LoVo (cell line): ENCODE measurements at regions not wholly inside any gene's neighbourhood (a gene's known extent, or its start where the extent isn't known, plus 50 kb on each side); places are given as distances from the start of the nearest gene placed in this dataset.

Experiments used
- DNase-seq: peaks from one replicate; pipeline ENCODE4 v3.0.0-alpha.2; 2016; ENCODE audit warnings: low spot score

- DNase-seq = no peak
Measured at GRCh38 chr22:48138855-48139254, 1376.4 kb downstream of the TBC1D22A start.

GRCh38 chr22:48138427-48138826, 1376.0 kb downstream of the TBC1D22A start:
- no peak for DNase-seq

GRCh38 chr22:48137640-48138039, 1375.2 kb downstream of the TBC1D22A start:
- DNase-seq = no peak

- no peak for DNase-seq
Measured at GRCh38 chr22:48135592-48135991, 1373.1 kb downstream of the TBC1D22A start.

- no peak for DNase-seq
Measured at GRCh38 chr22:48125416-48125815, 1363.0 kb downstream of the TBC1D22A start.

- DNase-seq = no peak
Measured at GRCh38 chr22:48121984-48122383, 1359.5 kb downstream of the TBC1D22A start.

- DNase-seq = no peak
Measured at GRCh38 chr22:48118654-48119053, 1356.2 kb downstream of the TBC1D22A start.

- DNase-seq = no peak
Measured at GRCh38 chr22:48116871-48117270, 1354.4 kb downstream of the TBC1D22A start.

- DNase-seq = no peak
Measured at GRCh38 chr22:48112687-48113521, 1350.5 kb downstream of the TBC1D22A start.

GRCh38 chr22:48106715-48107259, 1344.3 kb downstream of the TBC1D22A start:
- no peak for DNase-seq

GRCh38 chr22:48106215-48106614, 1343.8 kb downstream of the TBC1D22A start:
- no peak for DNase-seq

GRCh38 chr22:48105259-48105658, 1342.8 kb downstream of the TBC1D22A start:
- no peak for DNase-seq

GRCh38 chr22:48104766-48105165, 1342.3 kb downstream of the TBC1D22A start:
- DNase-seq = no peak

- no peak for DNase-seq
Measured at GRCh38 chr22:48104102-48104738, 1341.8 kb downstream of the TBC1D22A start.

GRCh38 chr22:48103126-48103875, 1340.9 kb downstream of the TBC1D22A start:
- DNase-seq = no peak

GRCh38 chr22:48102581-48102980, 1340.1 kb downstream of the TBC1D22A start:
- DNase-seq = no peak

GRCh38 chr22:48101704-48102103, 1339.3 kb downstream of the TBC1D22A start:
- DNase-seq = no peak

- no peak for DNase-seq
Measured at GRCh38 chr22:48100685-48101417, 1338.4 kb downstream of the TBC1D22A start.

- DNase-seq = no peak
Measured at GRCh38 chr22:48099671-48100070, 1337.2 kb downstream of the TBC1D22A start.

GRCh38 chr22:48099251-48099650, 1336.8 kb downstream of the TBC1D22A start:
- DNase-seq = no peak

GRCh38 chr22:48098921-48099245, 1336.4 kb downstream of the TBC1D22A start:
- DNase-seq = no peak
